Cardiac muscle cell (in vitro differentiated cells and primary cell): ENCODE measurements at regions not wholly inside any gene's neighbourhood (a gene's known extent, or its start where the extent isn't known, plus 50 kb on each side); places are given as distances from the start of the nearest gene placed in this dataset.

Experiments used
- DNase-seq, 2 donors: peaks; one replicate each; pipeline versions ENCODE4 v3.0.0 to v3.0.0-alpha.2; 2010 to 2017; ENCODE audit warnings: low read depth in 1 of 2, low spot score in 1 of 2
- H3K27ac ChIP-seq: fragments of 200-600 bp; sonication (generic); 2 replicates; pipeline ENCODE4 v1.5.1; 2016
- H3K27me3 ChIP-seq: fragments of 200-600 bp; sonication (generic); 2 replicates; pipeline ENCODE4 v1.6.0; 2016; ENCODE audit warnings: control low read depth
- H3K36me3 ChIP-seq: fragments of 200-600 bp; sonication (generic); 2 replicates; pipeline ENCODE4 v1.5.1; 2016; ENCODE audit warnings: control low read depth
- H3K4me1 ChIP-seq: fragments of 200-600 bp; sonication (generic); 2 replicates; pipeline ENCODE4 v1.8.1; 2017; ENCODE audit warnings: low read depth, mild to moderate bottlenecking, mixed run types
- H3K4me3 ChIP-seq: fragments of 200-600 bp; sonication (generic); 2 replicates; pipeline ENCODE4 v1.5.1; 2016; ENCODE audit warnings: mild to moderate bottlenecking
- H3K9me3 ChIP-seq: fragments of 200-600 bp; sonication (generic); 2 replicates; pipeline ENCODE4 v1.5.1; 2017; ENCODE audit warnings: low read depth, mild to moderate bottlenecking, control low read depth
- CTCF ChIP-seq: IDR thresholded peaks from 2 replicates; pipeline ENCODE4 v1.5.1; 2012; ENCODE audit warnings: low read depth, mild to moderate bottlenecking, low read length

GRCh38 chr16:76665571-76666275, 388.5 kb downstream of the CNTNAP4 start:
- DNase-seq: no peak
- Histone ChIP-seq H3K9me3 (no peaks in the 10 kb centered on the region), H3K36me3 (no peaks in the 10 kb centered on the region), H3K27ac (no peak overlapping the region), H3K4me1 (no peaks in the 10 kb centered on the region), H3K4me3 (no peak overlapping the region), H3K27me3 (peaks cover 4% of the 10 kb centered on the region)
- TF ChIP-seq CTCF: no peak

GRCh38 chr16:76668207-76668725, 391.1 kb downstream of the CNTNAP4 start:
- DNase-seq: peak in 1 of 2 donors; percentile 22
- Histone ChIP-seq H3K4me1 (no peaks in the 10 kb centered on the region), H3K36me3 (no peaks in the 10 kb centered on the region), H3K27me3 (peaks cover 3% of the 10 kb centered on the region), H3K9me3 (no peaks in the 10 kb centered on the region), H3K4me3 (no peak overlapping the region), H3K27ac (no peak overlapping the region)
- TF ChIP-seq CTCF: no peak

- DNase-seq: no peak
- Histone ChIP-seq H3K4me1 (no peaks in the 10 kb centered on the region), H3K9me3 (no peaks in the 10 kb centered on the region), H3K36me3 (no peaks in the 10 kb centered on the region), H3K27me3 (peaks cover 3% of the 10 kb centered on the region), H3K4me3 (no peak overlapping the region), H3K27ac (no peak overlapping the region)
- TF ChIP-seq CTCF: no peak
Observed at GRCh38 chr16:76669288-76669687, 392.1 kb downstream of the CNTNAP4 start.

GRCh38 chr16:76670125-76670857, 393.1 kb downstream of the CNTNAP4 start:
- peaks cover 3% of the 10 kb centered on the region for H3K27me3 ChIP-seq
- no peaks in the 10 kb centered on the region for H3K9me3 ChIP-seq
- H3K27ac ChIP-seq: no peak overlapping the region
- H3K4me3 ChIP-seq: no peak overlapping the region
- H3K4me1 ChIP-seq: no peaks in the 10 kb centered on the region
- no peaks in the 10 kb centered on the region for H3K36me3 ChIP-seq
- no peak for DNase-seq
- no peak for TF ChIP-seq CTCF

GRCh38 chr16:76676356-76676755, 399.2 kb downstream of the CNTNAP4 start:
- no peak overlapping the region for H3K4me3 ChIP-seq
- H3K36me3 ChIP-seq: no peaks in the 10 kb centered on the region
- TF ChIP-seq CTCF: no peak
- no peaks in the 10 kb centered on the region for H3K4me1 ChIP-seq
- no peak for DNase-seq
- no peaks in the 10 kb centered on the region for H3K9me3 ChIP-seq
- H3K27me3 ChIP-seq: no peaks in the 10 kb centered on the region
- no peak overlapping the region for H3K27ac ChIP-seq
